ENCODE measurements at regions not wholly inside any gene's neighbourhood (a gene's known extent, or its start where the extent isn't known, plus 50 kb on each side); places are given as distances from the start of the nearest gene placed in this dataset.

DNA sequence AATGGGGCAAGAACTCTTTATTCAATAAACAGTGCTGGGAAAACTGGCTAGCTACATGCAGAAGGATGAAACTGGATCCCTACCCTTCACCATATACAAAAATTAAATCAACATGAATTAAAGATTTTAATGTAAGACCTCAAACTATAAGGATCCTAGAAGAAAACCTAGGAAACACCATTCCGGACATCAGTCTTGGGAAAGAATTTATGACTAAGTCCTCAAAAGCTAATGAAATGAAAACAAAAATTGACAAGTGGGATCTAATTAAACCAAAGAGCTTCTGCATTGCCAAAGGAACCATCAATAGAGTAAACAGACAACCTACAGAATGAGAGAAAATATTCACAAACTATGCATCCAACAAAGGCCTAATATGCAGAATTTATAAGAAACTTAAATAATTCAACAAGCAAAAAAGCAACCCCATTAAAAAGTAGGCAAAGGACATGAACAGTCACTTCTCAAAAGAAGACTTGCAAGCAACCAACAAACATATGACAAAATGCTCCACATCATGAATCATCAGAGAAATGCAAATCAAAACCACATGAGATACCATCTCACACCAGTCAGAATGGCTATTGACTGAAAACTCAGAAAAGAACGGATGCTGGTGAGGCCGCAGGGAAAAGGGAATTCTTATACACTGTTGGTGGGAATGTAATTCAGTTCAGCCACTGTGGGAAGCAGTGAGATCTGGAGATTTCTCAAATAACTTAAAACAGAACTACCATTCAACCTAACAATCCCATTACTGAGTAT is 104.3 kb upstream of the MAP3K1 start:
- TF ChIP-seq ZFX (IDR thresholded peaks at IDR 0.05; ENCODE audit: borderline replicate concordance), result no peak
- TF ChIP-seq CTCF (IDR thresholded peaks at IDR 0.05), result no peak
- H3K27ac ChIP-seq, result no peak overlapping the region

DNA sequence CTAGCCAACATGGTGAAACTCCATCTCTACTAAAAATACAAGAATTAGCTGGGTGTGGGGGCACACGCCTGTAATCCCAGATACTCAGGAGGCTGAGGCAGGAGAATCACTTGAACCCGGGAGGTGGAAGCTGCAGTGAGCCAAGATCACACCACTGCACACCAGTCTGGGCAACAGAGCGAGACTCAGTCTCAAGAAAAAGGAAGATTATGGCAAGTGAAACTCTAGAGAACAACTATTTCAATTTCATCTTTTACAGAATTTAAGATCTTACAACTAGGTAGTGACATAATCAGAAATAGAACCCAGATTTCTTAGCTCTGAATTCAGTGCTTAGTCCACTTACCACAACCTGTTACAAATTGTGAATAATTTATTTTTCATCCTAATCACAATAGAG is 108.8 kb upstream of the MAP3K1 start:
- no peak overlapping the region for H3K27ac ChIP-seq
- TF ChIP-seq CTCF (IDR thresholded peaks at IDR 0.05) (no peak), ZFX (IDR thresholded peaks at IDR 0.05; ENCODE audit: borderline replicate concordance) (no peak)

- no peak for TF ChIP-seq ZFX (IDR thresholded peaks at IDR 0.05; ENCODE audit: borderline replicate concordance)
- H3K27ac ChIP-seq, result no peak overlapping the region
Measured at GRCh38 chr5:56705217-56705616, 110.1 kb upstream of the MAP3K1 start.

GRCh38 chr5:56703952-56704351 is 111.4 kb upstream of the MAP3K1 start:
- no peak for TF ChIP-seq ZFX (IDR thresholded peaks at IDR 0.05; ENCODE audit: borderline replicate concordance)
- no peak for TF ChIP-seq CTCF (IDR thresholded peaks at IDR 0.05)
- no peak overlapping the region for H3K27ac ChIP-seq

DNA sequence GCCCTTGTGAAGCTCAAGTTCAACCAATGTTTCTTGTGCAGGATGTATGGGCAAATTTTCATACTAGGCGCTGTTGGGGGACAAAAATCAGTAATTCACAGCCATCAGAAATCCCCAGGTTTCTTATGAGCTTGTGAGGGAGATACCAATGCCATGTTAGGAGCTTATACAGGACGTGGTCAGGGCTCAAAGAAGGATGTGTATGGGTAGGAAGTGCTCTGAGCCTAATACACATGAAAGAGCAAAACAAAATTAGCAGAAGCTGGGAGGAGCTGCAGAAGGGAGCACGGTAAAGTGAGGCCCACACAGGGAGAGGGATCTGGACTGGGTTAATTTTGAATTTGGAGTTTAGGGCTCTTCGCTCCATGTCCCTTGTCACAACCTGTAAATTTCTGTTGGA is 114.6 kb upstream of the MAP3K1 start:
- no peak for TF ChIP-seq CTCF (IDR thresholded peaks at IDR 0.05)
- TF ChIP-seq ZFX (IDR thresholded peaks at IDR 0.05; ENCODE audit: borderline replicate concordance), result no peak
- H3K27ac ChIP-seq, result no peak overlapping the region

GRCh38 chr5:56699538-56699937 is 115.8 kb upstream of the MAP3K1 start:
- TF ChIP-seq ZFX (IDR thresholded peaks at IDR 0.05; ENCODE audit: borderline replicate concordance) (no peak), CTCF (IDR thresholded peaks at IDR 0.05) (no peak)
- H3K27ac ChIP-seq, result no peak overlapping the region

DNA sequence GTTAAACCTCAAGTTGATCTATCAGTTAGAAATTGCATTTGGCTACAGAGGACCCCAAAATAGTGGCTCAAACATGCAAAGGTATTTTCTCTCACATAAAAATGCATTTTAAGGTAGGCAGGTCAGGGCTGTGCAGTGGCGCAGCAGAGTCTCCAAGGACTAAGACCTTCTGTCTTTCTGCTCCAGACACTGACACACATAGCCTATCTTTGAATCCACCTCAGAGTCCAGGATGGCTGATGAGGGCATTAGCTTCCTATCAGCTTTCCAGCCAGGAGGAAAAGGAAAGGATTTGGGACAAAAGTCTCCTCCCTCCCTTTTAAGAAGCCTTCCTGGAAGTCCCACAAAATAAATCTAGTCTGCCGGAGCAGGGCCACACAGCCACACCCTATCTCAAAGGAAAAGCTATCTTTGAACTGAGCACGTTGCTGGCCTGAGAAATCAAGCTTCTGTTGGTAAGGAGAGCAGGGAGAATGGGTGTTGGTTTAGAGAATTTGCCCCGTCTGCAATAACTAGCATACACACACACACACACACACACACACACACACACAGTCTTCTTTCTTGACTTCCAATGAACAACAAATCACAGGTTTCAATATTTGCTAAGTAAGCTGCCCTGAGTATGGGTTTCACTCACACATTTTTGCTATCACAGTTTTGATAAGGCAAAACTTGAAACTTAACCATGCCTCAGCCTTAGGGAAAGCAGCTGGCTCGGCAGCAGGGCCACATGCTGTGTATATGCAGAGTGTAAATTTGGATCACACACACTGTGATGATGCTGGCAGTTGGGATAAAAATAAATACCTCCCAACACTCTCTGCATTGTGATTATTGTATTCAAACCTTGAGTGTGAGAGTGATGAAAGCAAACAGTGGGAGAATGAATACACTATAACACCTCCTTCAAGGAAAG is 116.6 kb upstream of the MAP3K1 start:
- no peak for TF ChIP-seq CTCF (IDR thresholded peaks at IDR 0.05)
- no peak for TF ChIP-seq ZFX (IDR thresholded peaks at IDR 0.05; ENCODE audit: borderline replicate concordance)
- no peak overlapping the region for H3K27ac ChIP-seq
